ENCODE measurements at regions not wholly inside any gene's neighbourhood (a gene's known extent, or its start where the extent isn't known, plus 50 kb on each side); places are given as distances from the start of the nearest gene placed in this dataset.

- DNase-seq (ENCODE audit: low read depth), result no peak
These were observed 395.0 kb upstream of the USP24 start for GRCh38 chr1:55610203-55610602.

GRCh38 chr1:55609630-55610029 is 394.5 kb upstream of the USP24 start:
- no peak for DNase-seq (ENCODE audit: low read depth)

- DNase-seq (ENCODE audit: low read depth), result no peak
These were observed 390.0 kb upstream of the USP24 start for GRCh38 chr1:55605155-55605554.

GRCh38 chr1:55604749-55605148 is 389.6 kb upstream of the USP24 start:
- no peak for DNase-seq (ENCODE audit: low read depth)

- no peak for DNase-seq (ENCODE audit: low read depth)
These were observed 389.0 kb upstream of the USP24 start for GRCh38 chr1:55604179-55604578.

GRCh38 chr1:55600242-55600641 is 385.1 kb upstream of the USP24 start:
- DNase-seq (ENCODE audit: low read depth), result no peak

- no peak for DNase-seq (ENCODE audit: low read depth)
These were observed 382.7 kb upstream of the USP24 start for GRCh38 chr1:55597910-55598309.

GRCh38 chr1:55594701-55595100 is 379.5 kb upstream of the USP24 start:
- no peak for DNase-seq (ENCODE audit: low read depth)

- DNase-seq (ENCODE audit: low read depth), result no peak
These were observed 378.1 kb upstream of the USP24 start for GRCh38 chr1:55593298-55593697.

GRCh38 chr1:55592122-55592521 is 377.0 kb upstream of the USP24 start:
- no peak for DNase-seq (ENCODE audit: low read depth)

- DNase-seq (ENCODE audit: low read depth), result no peak
These were observed 374.6 kb upstream of the USP24 start for GRCh38 chr1:55589671-55590297.

- DNase-seq (ENCODE audit: low read depth), result no peak
These were observed 373.1 kb upstream of the USP24 start for GRCh38 chr1:55588309-55588708.

- DNase-seq (ENCODE audit: low read depth), result no peak
These were observed 371.6 kb upstream of the USP24 start for GRCh38 chr1:55586771-55587170.

- no peak for DNase-seq (ENCODE audit: low read depth)
These were observed 370.2 kb upstream of the USP24 start for GRCh38 chr1:55585402-55585792.

- DNase-seq (ENCODE audit: low read depth), result no peak
These were observed 369.6 kb upstream of the USP24 start for GRCh38 chr1:55584526-55585401.

- DNase-seq (ENCODE audit: low read depth), result no peak
These were observed 366.9 kb upstream of the USP24 start for GRCh38 chr1:55582084-55582483.

- DNase-seq (ENCODE audit: low read depth), result no peak
These were observed 365.7 kb upstream of the USP24 start for GRCh38 chr1:55580845-55581332.

- no peak for DNase-seq (ENCODE audit: low read depth)
These were observed 364.3 kb upstream of the USP24 start for GRCh38 chr1:55579332-55580001.

- no peak for DNase-seq (ENCODE audit: low read depth)
These were observed 363.5 kb upstream of the USP24 start for GRCh38 chr1:55578646-55579045.

- no peak for DNase-seq (ENCODE audit: low read depth)
These were observed 360.6 kb upstream of the USP24 start for GRCh38 chr1:55575571-55576279.

GRCh38 chr1:55574691-55575225 is 359.6 kb upstream of the USP24 start:
- DNase-seq (ENCODE audit: low read depth), result no peak
